ENCODE measurements at regions not wholly inside any gene's neighbourhood (a gene's known extent, or its start where the extent isn't known, plus 50 kb on each side); places are given as distances from the start of the nearest gene placed in this dataset.
"Not testable (repeated sequence)": the region's sequence is repeated elsewhere in the genome, so short reads cannot be mapped to it uniquely, and the experiment has no call there.

GRCh38 chr1:146883190-146883589 lies 54.9 kb upstream of the NBPF12 start:
- H3K4me3 ChIP-seq (ENCODE audit: low read depth, low read length) = not testable (repeated sequence)

- not testable (repeated sequence) for H3K4me3 ChIP-seq (ENCODE audit: low read depth, low read length)
These were observed 57.0 kb upstream of the NBPF12 start for GRCh38 chr1:146881096-146881495.

- not testable (repeated sequence) for H3K4me3 ChIP-seq (ENCODE audit: low read depth, low read length)
These were observed 74.3 kb upstream of the NBPF12 start for GRCh38 chr1:146863799-146864319.

- H3K4me3 ChIP-seq (ENCODE audit: low read depth, low read length) = not testable (repeated sequence)
These were observed 85.0 kb upstream of the NBPF12 start for GRCh38 chr1:146853147-146853546.

GRCh38 chr1:146850352-146850889 lies 87.7 kb upstream of the NBPF12 start:
- H3K4me3 ChIP-seq (ENCODE audit: low read depth, low read length) = not testable (repeated sequence)

GRCh38 chr1:146838725-146839124 lies 99.4 kb upstream of the NBPF12 start:
- not testable (repeated sequence) for H3K4me3 ChIP-seq (ENCODE audit: low read depth, low read length)

- not testable (repeated sequence) for H3K4me3 ChIP-seq (ENCODE audit: low read depth, low read length)
These were observed 111.2 kb upstream of the NBPF12 start for GRCh38 chr1:146826957-146827356.

- H3K4me3 ChIP-seq (ENCODE audit: low read depth, low read length) = not testable (repeated sequence)
These were observed 143.9 kb upstream of the NBPF12 start for GRCh38 chr1:146794236-146794635.

GRCh38 chr1:146792725-146793124 lies 145.4 kb upstream of the NBPF12 start:
- H3K4me3 ChIP-seq (ENCODE audit: low read depth, low read length) = not testable (repeated sequence)

- H3K4me3 ChIP-seq (ENCODE audit: low read depth, low read length) = not testable (repeated sequence)
These were observed 153.7 kb upstream of the NBPF12 start for GRCh38 chr1:146784212-146784940.

GRCh38 chr1:146781235-146781634 lies 156.9 kb upstream of the NBPF12 start:
- not testable (repeated sequence) for H3K4me3 ChIP-seq (ENCODE audit: low read depth, low read length)

GRCh38 chr1:146777826-146778602 lies 160.1 kb upstream of the NBPF12 start:
- H3K4me3 ChIP-seq (ENCODE audit: low read depth, low read length) = not testable (repeated sequence)

- not testable (repeated sequence) for H3K4me3 ChIP-seq (ENCODE audit: low read depth, low read length)
These were observed 163.1 kb upstream of the NBPF12 start for GRCh38 chr1:146774988-146775387.

- not testable (repeated sequence) for H3K4me3 ChIP-seq (ENCODE audit: low read depth, low read length)
These were observed 163.9 kb upstream of the NBPF12 start for GRCh38 chr1:146774271-146774670.

GRCh38 chr1:146771409-146771808 lies 166.7 kb upstream of the NBPF12 start:
- H3K4me3 ChIP-seq (ENCODE audit: low read depth, low read length) = not testable (repeated sequence)

GRCh38 chr1:146770998-146771397 lies 167.1 kb upstream of the NBPF12 start:
- H3K4me3 ChIP-seq (ENCODE audit: low read depth, low read length) = not testable (repeated sequence)

- not testable (repeated sequence) for H3K4me3 ChIP-seq (ENCODE audit: low read depth, low read length)
These were observed 174.9 kb upstream of the NBPF12 start for GRCh38 chr1:146763234-146763633.

- H3K4me3 ChIP-seq (ENCODE audit: low read depth, low read length) = not testable (repeated sequence)
These were observed 181.3 kb upstream of the NBPF12 start for GRCh38 chr1:146756858-146757257.

GRCh38 chr1:146748686-146749085 lies 189.4 kb upstream of the NBPF12 start:
- H3K4me3 ChIP-seq (ENCODE audit: low read depth, low read length) = not testable (repeated sequence)

- H3K4me3 ChIP-seq (ENCODE audit: low read depth, low read length) = not testable (repeated sequence)
These were observed 206.0 kb upstream of the NBPF12 start for GRCh38 chr1:146731981-146732680.

Data from WI38 (cell line).